GM12864 (cell line): ENCODE measurements at regions not wholly inside any gene's neighbourhood (a gene's known extent, or its start where the extent isn't known, plus 50 kb on each side); places are given as distances from the start of the nearest gene placed in this dataset.

ENCODE experiments used
- DNase-seq: peaks from one replicate; pipeline ENCODE4 v3.0.0-alpha.2; 2011; ENCODE audit warnings: low read depth
- H3K4me3 ChIP-seq: 2 replicates; pipeline ENCODE4 v1.5.1; 2011; ENCODE audit warnings: mild to moderate bottlenecking, low read depth, low read length, control low read depth
- CTCF ChIP-seq: IDR thresholded peaks from 2 replicates; pipeline ENCODE4 v1.5.1; 2011; ENCODE audit warnings: low read depth, mild to moderate bottlenecking, moderate library complexity, low read length, control low read depth, inconsistent platforms; ENCODE audit errors: missing control alignments

GRCh38 chr4:104756837-104757236 lies 262.1 kb upstream of the CXXC4 start:
- no peak for TF ChIP-seq CTCF
- DNase-seq, result no peak

GRCh38 chr4:104758574-104758973 lies 263.9 kb upstream of the CXXC4 start:
- no peak overlapping the region for H3K4me3 ChIP-seq
- no peak for DNase-seq
- no peak for TF ChIP-seq CTCF

More at GRCh38 chr4:104756837-104757236, 262.1 kb upstream of the CXXC4 start:
- H3K4me3 ChIP-seq, result no peak overlapping the region

GRCh38 chr4:104763554-104764222 lies 269.0 kb upstream of the CXXC4 start:
- TF ChIP-seq CTCF, result no peak
- no peak overlapping the region for H3K4me3 ChIP-seq
- no peak for DNase-seq

- no peak for DNase-seq
- H3K4me3 ChIP-seq, result no peak overlapping the region
- no peak for TF ChIP-seq CTCF
These were observed 272.0 kb upstream of the CXXC4 start for GRCh38 chr4:104766676-104767075.

GRCh38 chr4:104772849-104773248 lies 278.2 kb upstream of the CXXC4 start:
- DNase-seq, result no peak
- no peak overlapping the region for H3K4me3 ChIP-seq
- no peak for TF ChIP-seq CTCF

- no peak for DNase-seq
- no peak overlapping the region for H3K4me3 ChIP-seq
- no peak for TF ChIP-seq CTCF
These were observed 300.7 kb upstream of the CXXC4 start for GRCh38 chr4:104795264-104795939.

GRCh38 chr4:104811727-104812126 lies 317.0 kb upstream of the CXXC4 start:
- TF ChIP-seq CTCF, result peak; percentile 21
- no peak for DNase-seq
- no peak overlapping the region for H3K4me3 ChIP-seq
